Endothelial cell of umbilical vein (primary cell): ENCODE measurements at regions not wholly inside any gene's neighbourhood (a gene's known extent, or its start where the extent isn't known, plus 50 kb on each side); places are given as distances from the start of the nearest gene placed in this dataset.

Source experiments
- BruUV-seq: library from RNA; stranded (reverse); fragments of 400-500 nt; replicated peaks from 2 replicates; lab custom pipeline; 2021; lab: Mats Ljungman, UMichigan
- CTCF ChIA-PET: fragments of 300-600, 350-600 bp; sonication (Branson Sonifier 250); formaldehyde crosslinking; loops from one replicate; lab custom pipeline; 2021; ENCODE audit warnings: antibody characterized with exemption, inconsistent platforms; lab: Charles Lee
- POLR2A ChIA-PET: fragments of 300-600, 350-600 bp; sonication (Branson Sonifier 250); formaldehyde crosslinking; loops from one replicate; lab custom pipeline; 2021; ENCODE audit warnings: antibody characterized with exemption, inconsistent platforms; lab: Charles Lee
- DNase-seq: peaks from one replicate; pipeline ENCODE4 v3.0.0-alpha.2; 2011; ENCODE audit warnings: low read depth, low spot score
- FAIRE-seq: peaks from 2 replicates; lab custom pipeline; 2011; peaks lifted over from hg19 to GRCh38; lab: Jason Lieb, UNC
- H2AFZ ChIP-seq: 2 replicates; pipeline ENCODE4 v1.6.0; 2012; ENCODE audit warnings: low read depth, low read length, control low read depth, inconsistent platforms
- H3K27ac ChIP-seq: 2 replicates; pipeline ENCODE4 v1.5.1; 2011; ENCODE audit warnings: low read depth, mild to moderate bottlenecking, control low read depth, low read length, moderate library complexity; ENCODE audit not compliant: insufficient read depth
- H3K27me3 ChIP-seq, 2 experiments: 2 replicates each; pipeline versions ENCODE4 v1.6.0 to v1.6.1; 2011; ENCODE audit warnings: low read length in 2 of 2, mixed read lengths in 1 of 2; ENCODE audit not compliant: control insufficient read depth in 2 of 2, insufficient read depth in 2 of 2
- H3K36me3 ChIP-seq, 2 experiments: 2 replicates in 1 of 2; 3 replicates in 1 of 2; pipeline ENCODE4 v1.5.1; 2011; ENCODE audit warnings: low read length in 2 of 2, mild to moderate bottlenecking in 1 of 2, moderate library complexity in 1 of 2; ENCODE audit not compliant: control insufficient read depth in 2 of 2, insufficient read depth in 2 of 2; ENCODE audit errors: extremely low read depth in 1 of 2
- H3K4me1 ChIP-seq: 3 replicates; pipeline ENCODE4 v1.5.1; 2011; ENCODE audit warnings: mild to moderate bottlenecking, low read length; ENCODE audit not compliant: control insufficient read depth, insufficient read depth; ENCODE audit errors: extremely low read depth
- H3K4me2 ChIP-seq: 2 replicates; pipeline ENCODE4 v1.6.1; 2011; ENCODE audit warnings: low read length, control low read depth, mixed read lengths; ENCODE audit not compliant: insufficient read depth
- H3K4me3 ChIP-seq, 3 experiments: fragments of 200-600 bp in 1 of 3; sonication (generic), shearing (Covaris generic) in 1 of 3; replicated peaks in 1 of 3; 2 replicates each; pipeline ENCODE4 v1.5.1; 2011 to 2016; ENCODE audit warnings: control low read depth in 3 of 3, low read length in 3 of 3, mild to moderate bottlenecking in 2 of 3, inconsistent platforms in 1 of 3, low read depth in 1 of 3, moderate library complexity in 1 of 3; ENCODE audit not compliant: insufficient read depth in 1 of 3
- H3K79me2 ChIP-seq: 2 replicates; pipeline ENCODE4 v1.6.0; 2012; ENCODE audit warnings: low read length, inconsistent platforms; ENCODE audit not compliant: control insufficient read depth, insufficient read depth
- H3K9ac ChIP-seq: replicated peaks from 2 replicates; pipeline ENCODE3; 2011; ENCODE audit warnings: low read length, control low read depth; ENCODE audit not compliant: insufficient read depth; ENCODE audit errors: extremely low read depth
- H3K9me1 ChIP-seq: replicated peaks from 3 replicates; pipeline ENCODE4 v1.6.0; 2011; ENCODE audit warnings: mild to moderate bottlenecking, low read length; ENCODE audit not compliant: control insufficient read depth, insufficient read depth; ENCODE audit errors: extremely low read depth
- H3K9me3 ChIP-seq: replicated peaks from 2 replicates; pipeline ENCODE4 v1.5.1; 2012; ENCODE audit warnings: low read length, inconsistent platforms; ENCODE audit not compliant: control insufficient read depth, insufficient read depth
- H4K20me1 ChIP-seq: replicated peaks from 2 replicates; pipeline ENCODE3; 2011; ENCODE audit warnings: mild to moderate bottlenecking, low read length; ENCODE audit not compliant: control insufficient read depth, insufficient read depth; ENCODE audit errors: extremely low read depth
- CTCF ChIP-seq, 2 donors: IDR thresholded peaks; 1 replicate in 1 of 2; 2 replicates in 1 of 2; pipeline ENCODE4 v1.5.1; 2011; ENCODE audit warnings: low read length in 2 of 2, mild to moderate bottlenecking in 2 of 2, moderate library complexity in 2 of 2, control low read depth in 1 of 2, inconsistent platforms in 1 of 2, low read depth in 1 of 2; ENCODE audit not compliant: insufficient read depth in 1 of 2; ENCODE audit errors: extremely low read depth in 1 of 2
- EZH2 ChIP-seq: IDR thresholded peaks from 2 replicates; pipeline ENCODE4 v1.6.1; 2012; ENCODE audit warnings: borderline replicate concordance, low read depth, mild to moderate bottlenecking, moderate library complexity, low read length, inconsistent platforms; ENCODE audit not compliant: severe bottlenecking
- FOS ChIP-seq: IDR thresholded peaks from 2 replicates; pipeline ENCODE4 v1.6.1; 2011; ENCODE audit warnings: mild to moderate bottlenecking, low read length, moderate library complexity, borderline replicate concordance; ENCODE audit not compliant: insufficient read depth
- GATA2 ChIP-seq: IDR thresholded peaks from 2 replicates; pipeline ENCODE4 v1.7.0; 2011; ENCODE audit warnings: low read depth, mild to moderate bottlenecking, moderate library complexity, mixed read lengths, low read length; ENCODE audit not compliant: insufficient read length, insufficient read depth
- JUN ChIP-seq: IDR thresholded peaks from 2 replicates; pipeline ENCODE4 v1.6.1; 2011; ENCODE audit warnings: borderline replicate concordance, low read depth; ENCODE audit not compliant: insufficient read length, insufficient read depth
- MYC ChIP-seq: IDR thresholded peaks from one replicate; pipeline ENCODE4 v1.6.1; 2011; ENCODE audit warnings: mild to moderate bottlenecking, low read depth, low read length
- POLR2A ChIP-seq: IDR thresholded peaks from 2 replicates; pipeline ENCODE4 v1.6.1; 2012; ENCODE audit warnings: low read depth, mild to moderate bottlenecking, control low read depth, low read length
- POLR2AphosphoS5 ChIP-seq: IDR thresholded peaks from 2 replicates; pipeline ENCODE4 v1.6.1; 2012; ENCODE audit warnings: low read depth, mild to moderate bottlenecking, control low read depth, low read length, moderate library complexity; ENCODE audit not compliant: insufficient read depth
- dilution Hi-C: fragments of 300-500 bp; cut with MboI; formaldehyde crosslinking; loops from one replicate; pipeline ENCODE4 v1.15.0; 2019; ENCODE audit warnings: low sequenced_read_pairs; ENCODE audit not compliant: extremely low pct_ligation_motif_present
- intact Hi-C: fragments of 100-400 bp; cut with micrococcal nuclease; formaldehyde crosslinking; loops from one replicate; pipeline ENCODE4 v1.10.0; 2022
- TF ChIP-seq, protein P1 (sequence below): IDR thresholded peaks from 2 replicates; pipeline ENCODE4 v1.6.1; 2011; ENCODE audit not compliant: insufficient read depth, insufficient read length

GRCh38 chr3:86794361-86795065, 196.4 kb downstream of the VGLL3 start:
- Histone ChIP-seq H3K27me3 (no peaks in the 10 kb centered on the region), H2AFZ (no peak overlapping the region), H3K4me3 (no peak overlapping the region), H3K9me1 (no peaks in the 10 kb centered on the region), H3K9me3 (no peaks in the 10 kb centered on the region), H4K20me1 (no peaks in the 10 kb centered on the region), H3K27ac (no peak overlapping the region), H3K36me3 (no peaks in the 10 kb centered on the region), H3K9ac (no peak overlapping the region), H3K4me1 (no peaks in the 10 kb centered on the region), H3K4me2 (no peak overlapping the region), H3K79me2 (no peaks in the 10 kb centered on the region)
- intact Hi-C loops: no loop called here
- DNase-seq: no peak
- dilution Hi-C loops: no loop called here
- ChIA-PET CTCF (no interaction called here), POLR2A (no interaction called here)
- no TSS peak for BruUV-seq
- FAIRE-seq: no peak
- TF ChIP-seq POLR2AphosphoS5 (no peak), POLR2A (no peak), FOS (no peak), GATA2 (no peak), EZH2 (no peak), MYC (no peak), CTCF (IDR thresholded peaks at IDR 0.05; ENCODE audit: extremely low read depth in 1 of 2, insufficient read depth in 1 of 2, low read depth in 1 of 2, low read length in 2 of 2) (no peak), JUN (no peak)
- TF ChIP-seq, protein P1, sequence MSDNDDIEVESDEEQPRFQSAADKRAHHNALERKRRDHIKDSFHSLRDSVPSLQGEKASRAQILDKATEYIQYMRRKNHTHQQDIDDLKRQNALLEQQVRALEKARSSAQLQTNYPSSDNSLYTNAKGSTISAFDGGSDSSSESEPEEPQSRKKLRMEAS: no peak
